COLO829 (cell line): ENCODE measurements at regions not wholly inside any gene's neighbourhood (a gene's known extent, or its start where the extent isn't known, plus 50 kb on each side); places are given as distances from the start of the nearest gene placed in this dataset.
"Not testable (repeated sequence)": the region's sequence is repeated elsewhere in the genome, so short reads cannot be mapped to it uniquely, and the experiment has no call there.

Source experiments
- DNase-seq: peaks from one replicate; pipeline ENCODE4 v3.0.0; 2012; ENCODE audit warnings: low spot score

DNA sequence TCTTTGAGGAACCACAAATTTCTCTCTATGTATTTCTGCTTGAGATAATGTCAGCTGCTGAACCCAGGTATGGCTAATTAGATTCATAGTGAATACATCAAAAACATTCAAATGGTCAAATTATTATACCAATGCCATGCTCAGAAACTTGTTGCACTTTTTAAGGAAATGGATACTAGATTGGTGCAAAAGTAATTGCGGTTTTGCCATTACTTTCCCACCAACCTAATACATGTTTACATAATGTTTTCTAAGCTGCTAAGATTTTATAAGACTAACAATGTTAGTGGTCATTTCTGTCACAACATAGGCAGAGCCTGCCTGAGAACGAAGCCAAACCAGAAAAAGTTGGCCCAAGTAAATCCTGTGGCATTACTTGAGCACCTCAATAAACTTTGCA is 568.2 kb upstream of the LRATD1 start:
- DNase-seq, result no peak

- DNase-seq, result no peak
Observed at GRCh38 chr2:14072338-14072737, 560.2 kb upstream of the LRATD1 start.

- peak; percentile 50 for DNase-seq
Observed at GRCh38 chr2:14074691-14075090, 557.8 kb upstream of the LRATD1 start.

DNA sequence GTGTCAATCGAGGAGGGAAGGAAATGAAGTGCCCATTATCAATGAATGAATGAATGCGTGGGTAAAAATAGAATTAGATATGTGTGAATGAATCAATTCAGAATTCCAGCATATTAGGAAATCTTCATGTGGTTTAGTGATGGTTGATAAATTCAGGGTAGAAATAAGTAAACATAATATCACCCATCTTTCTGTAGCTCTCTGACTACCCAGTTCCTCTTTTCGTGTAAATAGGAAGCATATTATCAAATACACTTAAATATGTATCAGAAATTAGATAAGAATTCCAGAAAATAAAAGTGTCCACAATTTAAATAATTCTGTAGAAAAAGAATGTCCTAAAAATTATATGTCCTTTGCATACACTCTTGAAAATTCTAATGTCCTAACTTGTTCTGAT is 552.9 kb upstream of the LRATD1 start:
- no peak for DNase-seq

GRCh38 chr2:14081521-14081920 is 551.0 kb upstream of the LRATD1 start:
- no peak for DNase-seq

DNA sequence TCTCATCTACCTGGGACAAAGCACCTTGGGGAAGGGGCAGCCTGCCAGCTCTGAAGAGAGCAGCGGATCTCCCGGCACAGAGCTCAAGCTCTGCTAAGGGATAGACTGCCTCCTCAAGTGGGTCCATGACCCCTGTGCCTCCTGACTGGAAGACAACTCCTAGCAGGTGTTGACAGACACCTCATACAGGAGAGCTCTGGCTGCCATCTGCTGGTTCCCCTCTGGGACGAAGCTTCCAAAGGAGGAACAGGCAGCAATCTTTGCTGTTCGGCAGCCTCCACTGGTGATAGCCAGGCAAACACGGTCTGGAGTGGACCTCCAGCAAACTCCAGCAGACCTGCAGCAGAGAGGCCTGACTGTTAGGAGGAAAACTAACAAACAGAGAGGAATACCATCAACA is 549.9 kb upstream of the LRATD1 start:
- DNase-seq, result no peak

DNA sequence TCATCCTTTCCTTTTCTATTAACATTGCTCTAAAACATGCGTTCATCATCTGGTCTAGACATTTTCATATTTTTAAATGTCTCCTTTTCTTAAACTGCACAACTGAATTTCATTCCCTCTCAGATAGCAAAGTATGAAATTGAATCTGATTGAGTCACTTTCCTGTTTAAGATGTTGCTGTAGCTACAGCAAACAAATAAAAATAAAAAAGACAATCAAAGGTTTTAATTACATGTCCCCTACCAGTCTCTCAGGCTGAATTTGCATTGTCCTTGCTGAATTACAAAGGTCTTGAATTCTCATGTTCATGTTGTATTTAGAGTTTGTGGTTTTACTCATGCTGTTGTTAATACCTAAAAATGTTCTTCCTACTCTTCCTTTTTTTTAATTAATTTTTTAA is 537.9 kb upstream of the LRATD1 start:
- no peak for DNase-seq

GRCh38 chr2:14099101-14099500 is 533.4 kb upstream of the LRATD1 start:
- not testable (repeated sequence) for DNase-seq

DNA sequence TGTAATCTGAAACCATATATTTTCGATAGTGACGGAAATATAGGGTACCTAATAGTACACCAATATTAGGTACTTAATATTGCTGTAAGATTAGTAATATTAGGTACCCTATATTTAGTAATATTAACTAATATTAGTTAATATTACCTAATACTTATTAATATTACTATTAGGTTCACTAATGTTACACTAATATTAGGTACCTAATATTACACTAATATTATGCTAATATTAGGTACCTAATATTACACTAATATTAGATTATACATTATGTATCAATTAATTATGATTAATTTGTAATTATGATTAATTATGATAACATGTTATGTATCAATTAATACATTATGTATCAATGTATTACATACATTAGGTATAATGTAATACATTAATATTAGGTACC is 518.2 kb upstream of the LRATD1 start:
- DNase-seq, result no peak

DNA sequence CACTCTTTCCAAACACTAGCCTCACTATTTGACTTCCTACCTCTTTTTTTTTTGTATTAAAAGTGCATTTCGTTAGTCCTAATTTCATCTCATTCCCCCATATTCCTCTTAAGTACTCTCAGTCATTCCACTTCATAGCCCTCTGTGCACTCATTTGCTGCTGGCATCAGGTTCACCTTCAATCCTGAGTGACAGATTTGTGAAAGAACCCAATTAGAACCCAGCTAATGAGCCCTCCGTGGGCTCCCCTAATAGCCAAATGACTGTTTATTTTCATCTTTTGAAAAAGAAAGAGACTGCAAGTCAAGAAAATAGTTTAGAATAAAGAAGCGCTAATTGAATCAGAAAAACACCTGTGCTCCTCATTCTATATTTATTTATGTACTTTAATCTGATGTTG is 512.1 kb upstream of the LRATD1 start:
- DNase-seq, result no peak

GRCh38 chr2:14123436-14124103 is 508.9 kb upstream of the LRATD1 start:
- DNase-seq, result no peak

- DNase-seq, result no peak
Observed at GRCh38 chr2:14125624-14126293, 506.8 kb upstream of the LRATD1 start.

- no peak for DNase-seq
Observed at GRCh38 chr2:14126846-14127245, 505.7 kb upstream of the LRATD1 start.

- DNase-seq, result no peak
Observed at GRCh38 chr2:14127765-14128164, 504.8 kb upstream of the LRATD1 start.

DNA sequence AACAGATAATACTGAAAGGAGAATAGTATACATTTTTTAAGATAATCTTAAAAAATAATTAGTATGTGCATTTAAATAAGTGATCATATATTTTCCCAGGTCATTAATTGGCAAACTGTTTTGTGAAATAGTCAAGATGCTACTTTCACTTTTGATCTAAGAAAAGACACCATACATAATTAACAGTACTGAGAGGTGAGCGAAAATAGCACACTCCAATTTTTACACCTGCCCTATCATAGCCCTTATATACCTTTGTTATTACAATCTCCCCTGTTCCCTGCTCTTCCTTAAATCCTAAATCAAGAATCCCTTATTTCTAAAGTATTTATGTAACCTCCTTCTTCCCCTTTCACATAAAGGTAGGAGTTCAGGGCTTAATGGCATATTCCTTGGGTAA is 500.1 kb upstream of the LRATD1 start:
- no peak for DNase-seq

DNA sequence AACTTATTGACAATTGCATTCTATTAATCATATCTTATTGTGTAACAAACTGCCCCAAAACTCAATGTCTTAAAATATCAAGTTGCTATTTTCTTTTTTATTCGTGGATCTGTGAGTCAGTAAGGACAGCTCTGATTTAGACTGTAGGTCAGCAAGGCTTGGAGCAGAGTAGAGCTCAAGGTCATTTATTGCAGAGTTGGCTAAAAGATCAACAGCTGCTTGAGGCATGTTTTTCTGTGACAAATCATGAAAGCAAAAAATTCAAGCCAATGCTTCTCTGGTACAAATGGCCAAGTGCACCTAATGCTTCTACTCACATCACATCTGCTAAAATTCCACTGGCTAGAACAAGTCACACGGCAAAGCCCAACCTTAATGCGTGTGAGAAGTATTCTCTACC is 497.7 kb upstream of the LRATD1 start:
- DNase-seq, result no peak

GRCh38 chr2:14136030-14136429 is 496.5 kb upstream of the LRATD1 start:
- DNase-seq, result no peak

DNA sequence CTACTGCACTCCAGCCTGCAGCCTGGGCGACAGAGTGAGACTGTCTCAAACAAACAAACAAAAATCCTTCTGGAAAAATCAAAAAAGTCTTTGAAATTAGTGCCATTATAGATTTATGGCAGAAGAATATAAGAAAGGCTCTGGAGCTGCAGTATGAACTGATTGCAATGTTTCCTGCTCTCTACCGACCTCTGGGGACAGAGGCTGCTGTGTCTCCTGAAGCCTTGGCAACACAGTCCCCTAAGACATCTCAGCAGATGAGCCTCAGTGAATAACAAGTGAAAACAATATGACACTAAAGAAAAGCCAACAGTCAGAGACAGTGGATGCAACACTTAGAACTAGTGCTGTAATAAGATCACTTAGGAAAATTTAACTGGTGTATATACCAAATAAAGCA is 494.9 kb upstream of the LRATD1 start:
- DNase-seq, result no peak

GRCh38 chr2:14140009-14140550 is 492.4 kb upstream of the LRATD1 start:
- DNase-seq, result no peak

DNA sequence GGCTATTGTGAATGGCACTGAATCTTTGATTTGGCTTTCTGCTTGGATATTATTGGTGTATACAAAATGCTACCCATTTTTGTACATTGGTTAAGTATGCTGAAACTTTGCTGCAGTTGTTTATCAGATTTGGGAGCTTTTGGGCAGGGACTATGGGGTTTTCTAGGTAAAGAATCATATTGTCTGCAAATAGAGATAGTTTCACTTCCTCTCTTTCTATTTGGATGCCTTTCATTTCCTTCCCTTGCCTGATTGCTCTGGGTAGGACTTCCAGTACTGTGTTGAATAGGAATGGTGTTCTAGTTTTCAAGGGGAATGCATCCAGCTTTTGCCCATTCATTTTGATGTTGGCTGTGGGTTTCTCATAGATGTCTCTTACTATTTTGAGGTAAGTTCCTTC is 489.1 kb upstream of the LRATD1 start:
- DNase-seq, result no peak

DNA sequence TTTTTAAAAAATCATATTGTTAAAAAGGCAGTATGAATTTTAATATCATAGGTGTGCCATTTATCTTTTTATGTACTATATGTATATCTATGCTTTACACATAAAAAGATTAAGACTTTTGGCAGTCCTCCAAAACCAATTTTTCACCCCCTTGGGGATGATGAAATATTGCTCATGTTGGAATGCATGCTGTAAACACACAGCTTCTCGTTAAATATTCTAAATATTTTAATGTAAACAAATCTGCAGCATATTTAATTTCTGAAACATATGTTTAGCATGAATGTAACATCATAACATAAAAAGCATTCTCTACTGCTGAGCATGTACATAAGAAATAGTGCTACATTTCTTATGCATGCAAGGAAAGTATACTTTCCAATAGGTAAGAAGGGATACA is 484.3 kb upstream of the LRATD1 start:
- no peak for DNase-seq

GRCh38 chr2:14157816-14158215 is 474.7 kb upstream of the LRATD1 start:
- DNase-seq, result no peak

DNA sequence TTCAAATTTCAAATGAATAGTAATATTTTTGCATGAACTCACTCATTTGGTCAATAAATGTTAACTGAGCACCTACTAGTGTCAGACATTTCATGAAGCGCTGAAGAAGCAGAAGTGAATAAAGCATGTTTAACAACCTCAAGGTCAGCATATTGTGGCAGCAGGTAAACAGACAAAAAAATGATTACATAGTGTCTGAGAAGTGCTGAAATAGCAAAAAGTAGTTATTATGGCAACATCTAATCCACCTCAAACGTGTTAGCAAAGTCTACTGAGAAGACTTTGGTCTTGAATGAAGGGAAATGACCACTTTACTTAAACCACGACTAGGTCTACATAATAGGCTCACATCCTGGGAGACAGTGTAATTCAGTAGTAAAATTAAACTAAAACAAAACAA is 452.2 kb upstream of the LRATD1 start:
- DNase-seq, result no peak
